GM21515 (cell line): ENCODE measurements at regions not wholly inside any gene's neighbourhood (a gene's known extent, or its start where the extent isn't known, plus 50 kb on each side); places are given as distances from the start of the nearest gene placed in this dataset.

Experiments
- ATAC-seq: cut with Tn5 transposase; IDR thresholded peaks from one replicate; pipeline ENCODE4 v1.9.1; 2021; ENCODE audit not compliant: unreplicated experiment

GRCh38 chr3:27935492-27935891 lies 213.4 kb upstream of the EOMES start:
- no peak for ATAC-seq

GRCh38 chr3:27939521-27939920 lies 217.4 kb upstream of the EOMES start:
- ATAC-seq: no peak

- no peak for ATAC-seq
Measured at GRCh38 chr3:27939940-27940339, 217.8 kb upstream of the EOMES start.

GRCh38 chr3:27943106-27943505 lies 221.0 kb upstream of the EOMES start:
- ATAC-seq: no peak

GRCh38 chr3:27945229-27945628 lies 223.1 kb upstream of the EOMES start:
- no peak for ATAC-seq

- no peak for ATAC-seq
Measured at GRCh38 chr3:27960133-27960532, 238.0 kb upstream of the EOMES start.

- no peak for ATAC-seq
Measured at GRCh38 chr3:27963519-27963918, 241.4 kb upstream of the EOMES start.

- ATAC-seq: no peak
Measured at GRCh38 chr3:27971600-27971999, 249.5 kb upstream of the EOMES start.

GRCh38 chr3:27976933-27977332 lies 254.8 kb upstream of the EOMES start:
- ATAC-seq: no peak

- no peak for ATAC-seq
Measured at GRCh38 chr3:27978440-27978839, 256.3 kb upstream of the EOMES start.

GRCh38 chr3:27985369-27986035 lies 255.9 kb upstream of the CMC1 start:
- ATAC-seq: no peak

- no peak for ATAC-seq
Measured at GRCh38 chr3:27986234-27986879, 255.1 kb upstream of the CMC1 start.

GRCh38 chr3:27990324-27990723 lies 251.1 kb upstream of the CMC1 start:
- no peak for ATAC-seq

GRCh38 chr3:27990837-27991236 lies 250.6 kb upstream of the CMC1 start:
- ATAC-seq: no peak

- ATAC-seq: no peak
Measured at GRCh38 chr3:27993051-27993450, 248.4 kb upstream of the CMC1 start.

- ATAC-seq: no peak
Measured at GRCh38 chr3:28000608-28001007, 240.8 kb upstream of the CMC1 start.

- no peak for ATAC-seq
Measured at GRCh38 chr3:28008235-28008634, 233.2 kb upstream of the CMC1 start.

GRCh38 chr3:28012830-28013229 lies 228.6 kb upstream of the CMC1 start:
- ATAC-seq: no peak

- no peak for ATAC-seq
Measured at GRCh38 chr3:28013864-28014473, 227.4 kb upstream of the CMC1 start.

GRCh38 chr3:28018925-28019718 lies 222.3 kb upstream of the CMC1 start:
- no peak for ATAC-seq

- no peak for ATAC-seq
Measured at GRCh38 chr3:28019740-28020139, 221.7 kb upstream of the CMC1 start.

- no peak for ATAC-seq
Measured at GRCh38 chr3:28022916-28023315, 218.5 kb upstream of the CMC1 start.
